AG10803 (cell line): ENCODE measurements at regions not wholly inside any gene's neighbourhood (a gene's known extent, or its start where the extent isn't known, plus 50 kb on each side); places are given as distances from the start of the nearest gene placed in this dataset.
A peak's percentile ranks its signal among the peaks of the same experiment; 100 is the strongest.

Source experiments
- DNase-seq: peaks from one replicate; pipeline ENCODE4 v3.0.0; 2010; ENCODE audit warnings: low read depth
- H3K4me3 ChIP-seq: 2 replicates; pipeline ENCODE4 v1.5.1; 2011; ENCODE audit warnings: mild to moderate bottlenecking, low read length, control low read depth
- TF ChIP-seq, protein P1 (sequence below): conservative IDR thresholded peaks from 2 replicates; pipeline ENCODE4 v1.5.1; 2011; ENCODE audit warnings: mild to moderate bottlenecking, low read length, control low read depth, inconsistent platforms

DNA sequence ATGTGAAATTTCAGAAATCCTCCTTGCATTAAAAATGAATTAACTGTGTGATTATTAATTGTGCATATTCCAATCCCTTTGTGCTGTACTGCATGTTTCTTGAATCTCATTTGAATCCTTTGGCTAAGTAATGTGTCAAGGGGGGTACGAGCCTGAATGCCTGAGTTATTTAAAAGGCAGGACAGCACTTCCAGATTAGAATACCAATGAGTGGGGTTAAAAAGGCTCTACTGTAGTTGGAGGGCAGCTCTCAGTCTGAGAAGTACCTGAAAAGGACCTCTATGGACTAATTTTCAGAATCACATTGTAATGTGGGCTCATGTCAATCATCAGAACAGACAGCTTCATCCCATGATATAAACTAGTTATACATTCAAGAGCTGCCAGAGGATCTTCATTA, 423.0 kb downstream of the GRB14 start:
- TF ChIP-seq, protein P1, sequence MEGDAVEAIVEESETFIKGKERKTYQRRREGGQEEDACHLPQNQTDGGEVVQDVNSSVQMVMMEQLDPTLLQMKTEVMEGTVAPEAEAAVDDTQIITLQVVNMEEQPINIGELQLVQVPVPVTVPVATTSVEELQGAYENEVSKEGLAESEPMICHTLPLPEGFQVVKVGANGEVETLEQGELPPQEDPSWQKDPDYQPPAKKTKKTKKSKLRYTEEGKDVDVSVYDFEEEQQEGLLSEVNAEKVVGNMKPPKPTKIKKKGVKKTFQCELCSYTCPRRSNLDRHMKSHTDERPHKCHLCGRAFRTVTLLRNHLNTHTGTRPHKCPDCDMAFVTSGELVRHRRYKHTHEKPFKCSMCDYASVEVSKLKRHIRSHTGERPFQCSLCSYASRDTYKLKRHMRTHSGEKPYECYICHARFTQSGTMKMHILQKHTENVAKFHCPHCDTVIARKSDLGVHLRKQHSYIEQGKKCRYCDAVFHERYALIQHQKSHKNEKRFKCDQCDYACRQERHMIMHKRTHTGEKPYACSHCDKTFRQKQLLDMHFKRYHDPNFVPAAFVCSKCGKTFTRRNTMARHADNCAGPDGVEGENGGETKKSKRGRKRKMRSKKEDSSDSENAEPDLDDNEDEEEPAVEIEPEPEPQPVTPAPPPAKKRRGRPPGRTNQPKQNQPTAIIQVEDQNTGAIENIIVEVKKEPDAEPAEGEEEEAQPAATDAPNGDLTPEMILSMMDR = no peak
- DNase-seq = no peak
- no peak overlapping the region for H3K4me3 ChIP-seq

DNA sequence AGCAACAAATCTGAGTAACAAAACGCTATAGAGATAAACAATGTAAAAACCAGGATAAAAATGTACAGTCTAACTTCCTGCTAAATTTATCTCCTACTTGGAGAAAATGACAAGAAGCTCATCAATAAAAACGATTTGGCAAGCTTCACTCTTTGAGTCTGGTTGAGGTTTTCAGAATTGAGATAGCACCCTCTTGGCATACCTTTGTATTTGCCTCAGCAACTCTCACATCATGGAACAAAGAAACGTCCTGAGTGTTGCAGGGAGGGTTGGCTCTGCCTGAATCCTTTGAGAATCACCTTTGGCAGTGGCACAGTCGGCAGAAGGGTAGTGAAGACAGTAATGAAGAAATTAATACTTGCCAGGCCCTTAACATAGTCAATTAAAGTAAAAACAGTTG, 430.6 kb downstream of the GRB14 start:
- H3K4me3 ChIP-seq = no peak overlapping the region
- TF ChIP-seq, protein P1 = no peak
- DNase-seq = no peak

DNA sequence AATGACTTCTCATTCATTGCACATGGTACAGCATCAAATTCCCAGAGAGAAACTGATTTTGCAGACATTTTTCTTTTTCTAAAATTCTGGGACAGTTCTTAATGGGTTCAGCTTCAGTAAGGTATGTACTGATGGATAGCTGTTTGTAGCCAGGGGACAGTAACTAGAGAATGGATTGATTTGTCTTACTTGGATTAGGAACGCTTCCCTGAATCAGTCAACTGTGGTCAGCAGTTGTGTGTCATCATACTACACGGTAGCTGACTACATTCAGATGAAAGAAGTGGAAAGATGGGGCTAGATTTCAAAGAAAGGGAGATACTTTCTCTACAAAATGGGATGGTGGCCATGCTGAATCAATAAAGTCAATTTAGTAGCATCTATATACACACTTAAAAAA, 431.4 kb downstream of the GRB14 start:
- TF ChIP-seq, protein P1 = no peak
- H3K4me3 ChIP-seq = no peak overlapping the region
- DNase-seq = no peak

DNA sequence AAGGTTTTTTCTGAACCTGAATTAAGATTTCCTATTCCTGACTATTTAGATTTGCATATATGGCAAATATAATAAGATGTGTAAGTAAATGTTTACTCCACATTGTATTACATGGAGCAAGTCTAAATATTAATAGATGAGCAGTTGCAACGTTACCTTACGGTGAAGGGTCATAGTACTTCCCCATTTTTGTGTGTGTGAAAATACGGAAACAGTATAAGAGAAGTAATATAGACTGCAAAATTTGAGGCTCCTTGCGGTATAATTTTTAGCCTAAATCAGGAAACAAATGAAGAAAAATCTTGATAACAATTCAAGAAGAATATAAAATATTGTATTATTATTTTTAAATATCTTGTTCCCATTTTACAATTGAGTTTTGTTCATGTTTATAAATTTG, 434.2 kb downstream of the GRB14 start:
- TF ChIP-seq, protein P1 = no peak
- no peak overlapping the region for H3K4me3 ChIP-seq
- no peak for DNase-seq

DNA sequence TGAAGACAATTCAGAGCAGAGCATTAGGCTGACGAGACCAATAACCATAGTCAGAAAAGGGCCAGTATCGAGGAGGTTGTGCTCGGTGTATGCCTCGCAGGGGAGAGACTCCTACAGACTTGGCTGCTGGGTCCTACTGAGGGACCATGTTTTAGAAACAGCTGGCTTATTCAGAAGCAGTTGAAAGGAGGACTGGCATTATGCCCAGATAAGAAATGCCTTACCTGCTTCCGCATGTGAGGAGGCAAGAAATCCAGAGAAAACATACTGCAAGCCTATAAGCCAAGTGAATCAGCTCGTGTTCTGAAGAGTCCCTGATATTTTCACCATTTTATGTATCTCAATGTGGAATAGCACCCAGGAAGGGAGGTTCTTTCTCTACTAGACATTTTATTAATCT, 434.7 kb downstream of the GRB14 start:
- TF ChIP-seq, protein P1 = no peak
- no peak for DNase-seq
- no peak overlapping the region for H3K4me3 ChIP-seq

DNA sequence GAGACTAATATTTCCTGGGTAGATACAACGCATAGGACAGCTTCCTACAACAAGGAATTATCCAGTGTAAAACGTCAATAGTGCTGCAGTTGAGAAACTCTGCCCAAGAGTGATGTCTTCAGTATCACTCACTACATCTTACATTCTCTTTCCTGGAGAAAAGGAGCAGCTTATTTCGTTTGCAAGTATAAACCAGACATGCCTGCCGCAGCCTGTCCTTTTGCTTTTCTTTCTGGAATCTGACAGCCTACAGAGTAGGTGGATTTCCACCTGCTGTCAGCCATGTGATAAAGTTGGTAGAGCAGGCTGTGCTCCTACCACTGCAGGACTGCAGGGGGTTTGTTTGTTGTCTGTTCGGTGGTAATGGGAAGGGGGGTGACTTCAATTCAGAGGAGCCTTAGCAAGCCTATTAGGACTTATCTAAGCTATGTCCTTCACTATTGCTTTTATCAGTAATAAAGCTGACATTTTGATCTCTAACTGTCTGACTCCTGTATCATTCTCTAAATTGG, 439.1 kb downstream of the GRB14 start:
- no peak overlapping the region for H3K4me3 ChIP-seq

DNA sequence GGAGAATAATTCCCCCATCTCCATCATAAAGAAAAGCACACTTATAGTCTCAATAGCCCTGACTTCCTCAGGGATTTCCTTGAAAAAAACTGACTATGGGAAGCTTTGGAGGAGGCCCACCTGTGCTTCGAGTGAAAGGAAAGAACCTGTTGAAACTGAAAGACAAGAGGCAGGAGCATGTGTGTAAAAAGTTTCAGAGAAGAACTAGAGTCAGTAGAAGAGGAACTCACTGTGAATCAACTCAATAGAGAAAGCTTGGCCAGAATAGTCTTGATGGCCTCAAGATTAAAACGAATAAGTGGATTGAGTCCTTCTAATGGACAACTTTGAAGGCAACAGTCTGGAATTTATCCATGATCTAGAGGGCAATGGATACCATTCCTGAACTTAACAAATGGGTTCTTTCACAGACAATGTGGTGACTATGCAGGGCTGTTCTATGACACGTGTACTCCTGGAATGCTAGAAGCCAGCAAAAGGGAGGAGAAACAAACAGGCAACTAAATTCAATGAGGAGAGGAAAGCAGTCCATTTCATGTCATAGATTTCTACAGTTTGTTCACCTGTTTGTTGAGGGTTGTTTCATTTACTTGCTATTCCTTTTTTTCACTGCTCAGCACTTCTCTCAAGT, 442.3 kb downstream of the GRB14 start:
- no peak overlapping the region for H3K4me3 ChIP-seq
- peak; percentile 3 for DNase-seq
- TF ChIP-seq, protein P1 = no peak

More for the DNA sequence above, 439.1 kb downstream of the GRB14 start:
- TF ChIP-seq, protein P1 = no peak
- no peak for DNase-seq
